Adrenal gland (tissue), 5 donors: ENCODE measurements at regions not wholly inside any gene's neighbourhood (a gene's known extent, or its start where the extent isn't known, plus 50 kb on each side); places are given as distances from the start of the nearest gene placed in this dataset.

Experiments used
- CTCF ChIP-seq, 6 experiments: fragments of 450-650 bp in 4 of 6; fragments of 200-600 bp in 2 of 6; sonication (generic) in 1 of 6; IDR thresholded peaks; 1 replicate in 5 of 6; 2 replicates in 1 of 6; pipeline versions ENCODE4 v1.5.1 to v1.8.0; 2016 to 2021; ENCODE audit warnings: antibody characterized with exemption in 6 of 6, mild to moderate bottlenecking in 2 of 6, moderate library complexity in 1 of 6
- POLR2A ChIP-seq, 2 donors: fragments of 450-650 bp; IDR thresholded peaks; one replicate each; pipeline ENCODE4 v1.6.1; 2017; ENCODE audit warnings: antibody characterized with exemption in 2 of 2, mild to moderate bottlenecking in 2 of 2, moderate library complexity in 1 of 2
- donor health status: DM: no; HTN: no; CAD: no.

DNA sequence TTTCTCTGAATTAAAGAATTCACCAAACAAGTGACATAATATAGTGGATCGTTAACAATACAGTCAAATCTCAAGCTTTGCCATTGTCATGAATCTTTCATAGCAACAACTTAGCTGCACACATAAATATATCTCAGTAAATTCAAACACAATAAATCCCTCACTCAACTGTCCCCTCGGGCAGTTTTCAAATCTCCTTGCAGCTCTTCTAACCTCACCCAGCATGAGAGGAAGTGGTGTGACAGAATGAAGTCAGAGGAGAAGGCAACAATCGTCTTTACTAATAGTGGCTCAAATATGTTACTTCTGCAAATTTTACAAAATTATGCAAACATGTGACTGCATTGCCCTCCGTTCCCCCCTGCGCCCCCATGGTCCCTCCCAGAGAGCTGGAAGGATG lies 148.2 kb downstream of the RAP2A start:
- TF ChIP-seq CTCF (IDR thresholded peaks at IDR 0.05) (no peak), POLR2A (IDR thresholded peaks at IDR 0.05) (no peak)
